Activated naive CD4-positive, alpha-beta T cell treated with anti-CD3 and anti-CD28 coated beads, Interleukin-2, amount 10 ng/mL, durations not matched to agents 7 days and 5 days (primary cell): ENCODE measurements at regions not wholly inside any gene's neighbourhood (a gene's known extent, or its start where the extent isn't known, plus 50 kb on each side); places are given as distances from the start of the nearest gene placed in this dataset.
"Not testable (repeated sequence)": the region's sequence is repeated elsewhere in the genome, so short reads cannot be mapped to it uniquely, and the experiment has no call there.

Source experiments
- CTCF ChIA-PET: fragments of 350-600 bp; sonication (Branson Sonifier 250); formaldehyde crosslinking; loops from one replicate; lab custom pipeline; 2021; ENCODE audit warnings: antibody characterized with exemption; lab: Charles Lee
- DNase-seq: peaks from one replicate; pipeline ENCODE4 v3.0.0-alpha.2; 2020
- H3K27ac Mint-ChIP-seq: one replicate; pipeline ENCODE4 v1.8.0; 2021; ENCODE audit warnings: mild to moderate bottlenecking, moderate library complexity, mixed read lengths
- H3K27me3 Mint-ChIP-seq: one replicate; pipeline ENCODE4 v1.8.0; 2021; ENCODE audit warnings: mild to moderate bottlenecking, mixed read lengths
- H3K36me3 Mint-ChIP-seq: one replicate; pipeline ENCODE4 v1.8.0; 2021; ENCODE audit warnings: mixed read lengths
- H3K4me1 Mint-ChIP-seq: one replicate; pipeline ENCODE4 v1.8.0; 2021; ENCODE audit warnings: mixed read lengths
- H3K4me3 Mint-ChIP-seq: one replicate; pipeline ENCODE4 v1.8.0; 2021; ENCODE audit warnings: mild to moderate bottlenecking, moderate library complexity, mixed read lengths
- H3K9me3 Mint-ChIP-seq: one replicate; pipeline ENCODE4 v1.8.0; 2021; ENCODE audit warnings: mixed read lengths

- Mint-ChIP-seq H3K27ac (no peak overlapping the region), H3K9me3 (no peaks in the 10 kb centered on the region), H3K4me1 (no peaks in the 10 kb centered on the region), H3K36me3 (no peaks in the 10 kb centered on the region), H3K4me3 (no peak overlapping the region), H3K27me3 (no peaks in the 10 kb centered on the region)
- CTCF ChIA-PET: no interaction called here
- DNase-seq: no peak
These were observed 200.3 kb downstream of the ZNF621 start for GRCh38 chr3:40725031-40725430.

GRCh38 chr3:40731445-40731844 lies 206.7 kb downstream of the ZNF621 start:
- Mint-ChIP-seq H3K4me1 (no peaks in the 10 kb centered on the region), H3K27ac (no peak overlapping the region), H3K27me3 (peaks cover 3% of the 10 kb centered on the region), H3K36me3 (no peaks in the 10 kb centered on the region), H3K4me3 (no peak overlapping the region), H3K9me3 (peaks cover 3% of the 10 kb centered on the region)
- no peak for DNase-seq
- CTCF ChIA-PET: interaction anchor here (0.7 kb wide), 1 partner anchor 397 kb away, joined by 3 read pairs; no protein-coding TSS in a partner anchor

GRCh38 chr3:40736943-40737342 lies 212.2 kb downstream of the ZNF621 start:
- Mint-ChIP-seq H3K9me3 (no peaks in the 10 kb centered on the region), H3K27me3 (peaks cover 4% of the 10 kb centered on the region), H3K27ac (no peak overlapping the region), H3K36me3 (no peaks in the 10 kb centered on the region), H3K4me3 (no peak overlapping the region), H3K4me1 (no peaks in the 10 kb centered on the region)
- CTCF ChIA-PET: no interaction called here
- DNase-seq: no peak

GRCh38 chr3:40737343-40737742 lies 212.6 kb downstream of the ZNF621 start:
- no peak for DNase-seq
- H3K27me3 Mint-ChIP-seq: peaks cover 4% of the 10 kb centered on the region
- no peak overlapping the region for H3K4me3 Mint-ChIP-seq
- H3K27ac Mint-ChIP-seq: no peak overlapping the region
- H3K9me3 Mint-ChIP-seq: no peaks in the 10 kb centered on the region
- H3K36me3 Mint-ChIP-seq: no peaks in the 10 kb centered on the region
- H3K4me1 Mint-ChIP-seq: no peaks in the 10 kb centered on the region
- CTCF ChIA-PET: no interaction called here

GRCh38 chr3:40739971-40740370 lies 215.2 kb downstream of the ZNF621 start:
- Mint-ChIP-seq H3K4me3 (no peak overlapping the region), H3K27me3 (peaks cover 4% of the 10 kb centered on the region), H3K9me3 (no peaks in the 10 kb centered on the region), H3K4me1 (no peaks in the 10 kb centered on the region), H3K36me3 (no peaks in the 10 kb centered on the region), H3K27ac (no peak overlapping the region)
- no peak for DNase-seq
- CTCF ChIA-PET: no interaction called here

- Mint-ChIP-seq H3K4me3 (no peak overlapping the region), H3K36me3 (no peaks in the 10 kb centered on the region), H3K27ac (no peak overlapping the region), H3K27me3 (peaks cover 12% of the 10 kb centered on the region), H3K9me3 (no peaks in the 10 kb centered on the region), H3K4me1 (no peaks in the 10 kb centered on the region)
- no peak for DNase-seq
- CTCF ChIA-PET: no interaction called here
These were observed 217.0 kb downstream of the ZNF621 start for GRCh38 chr3:40741729-40742128.

GRCh38 chr3:40745381-40746106 lies 220.8 kb downstream of the ZNF621 start:
- H3K4me1 Mint-ChIP-seq: no peaks in the 10 kb centered on the region
- H3K4me3 Mint-ChIP-seq: no peak overlapping the region
- H3K36me3 Mint-ChIP-seq: no peaks in the 10 kb centered on the region
- no peaks in the 10 kb centered on the region for H3K9me3 Mint-ChIP-seq
- H3K27me3 Mint-ChIP-seq: peaks cover 19% of the 10 kb centered on the region
- no peak overlapping the region for H3K27ac Mint-ChIP-seq
- no peak for DNase-seq
- CTCF ChIA-PET: no interaction called here

- H3K9me3 Mint-ChIP-seq: no peaks in the 10 kb centered on the region
- no peaks in the 10 kb centered on the region for H3K36me3 Mint-ChIP-seq
These were observed 226.9 kb downstream of the ZNF621 start for GRCh38 chr3:40751666-40752065.

GRCh38 chr3:40752492-40752891 lies 227.7 kb downstream of the ZNF621 start:
- H3K9me3 Mint-ChIP-seq: no peaks in the 10 kb centered on the region
- H3K4me1 Mint-ChIP-seq: no peaks in the 10 kb centered on the region
- no peaks in the 10 kb centered on the region for H3K36me3 Mint-ChIP-seq

More at GRCh38 chr3:40751666-40752065, 226.9 kb downstream of the ZNF621 start:
- CTCF ChIA-PET: no interaction called here
- no peaks in the 10 kb centered on the region for H3K4me1 Mint-ChIP-seq
- DNase-seq: no peak
- H3K4me3 Mint-ChIP-seq: no peak overlapping the region
- peaks cover 12% of the 10 kb centered on the region for H3K27me3 Mint-ChIP-seq
- H3K27ac Mint-ChIP-seq: no peak overlapping the region

GRCh38 chr3:40753291-40753770 lies 228.6 kb downstream of the ZNF621 start:
- Mint-ChIP-seq H3K27me3 (peaks cover 9% of the 10 kb centered on the region), H3K4me1 (no peaks in the 10 kb centered on the region), H3K9me3 (no peaks in the 10 kb centered on the region), H3K4me3 (no peak overlapping the region), H3K27ac (no peak overlapping the region), H3K36me3 (no peaks in the 10 kb centered on the region)
- no peak for DNase-seq
- CTCF ChIA-PET: no interaction called here

More at GRCh38 chr3:40752492-40752891, 227.7 kb downstream of the ZNF621 start:
- no peak for DNase-seq
- CTCF ChIA-PET: no interaction called here
- Mint-ChIP-seq H3K27me3 (peaks cover 10% of the 10 kb centered on the region), H3K4me3 (no peak overlapping the region), H3K27ac (no peak overlapping the region)

- no peak overlapping the region for H3K4me3 Mint-ChIP-seq
- H3K27me3 Mint-ChIP-seq: peaks cover 9% of the 10 kb centered on the region
- H3K4me1 Mint-ChIP-seq: no peaks in the 10 kb centered on the region
- H3K36me3 Mint-ChIP-seq: no peaks in the 10 kb centered on the region
- no peak for DNase-seq
- CTCF ChIA-PET: no interaction called here
- no peak overlapping the region for H3K27ac Mint-ChIP-seq
- no peaks in the 10 kb centered on the region for H3K9me3 Mint-ChIP-seq
These were observed 229.2 kb downstream of the ZNF621 start for GRCh38 chr3:40753951-40754350.

- CTCF ChIA-PET: no interaction called here
- H3K4me3 Mint-ChIP-seq: no peak overlapping the region
- no peaks in the 10 kb centered on the region for H3K36me3 Mint-ChIP-seq
- H3K4me1 Mint-ChIP-seq: no peaks in the 10 kb centered on the region
- H3K9me3 Mint-ChIP-seq: no peaks in the 10 kb centered on the region
- no peak for DNase-seq
- no peak overlapping the region for H3K27ac Mint-ChIP-seq
- peaks cover 9% of the 10 kb centered on the region for H3K27me3 Mint-ChIP-seq
These were observed 230.2 kb downstream of the ZNF621 start for GRCh38 chr3:40754994-40755393.

- H3K4me3 Mint-ChIP-seq: no peak overlapping the region
- DNase-seq: no peak
- no peak overlapping the region for H3K27ac Mint-ChIP-seq
- H3K4me1 Mint-ChIP-seq: no peaks in the 10 kb centered on the region
- H3K36me3 Mint-ChIP-seq: no peaks in the 10 kb centered on the region
- H3K27me3 Mint-ChIP-seq: peaks cover 5% of the 10 kb centered on the region
- CTCF ChIA-PET: no interaction called here
- no peaks in the 10 kb centered on the region for H3K9me3 Mint-ChIP-seq
These were observed 231.7 kb downstream of the ZNF621 start for GRCh38 chr3:40756500-40756899.

- DNase-seq, H3K27ac Mint-ChIP-seq, H3K4me3 Mint-ChIP-seq, H3K27me3 Mint-ChIP-seq, CTCF ChIA-PET, H3K4me1 Mint-ChIP-seq, H3K9me3 Mint-ChIP-seq, H3K36me3 Mint-ChIP-seq: not testable (repeated sequence)
These were observed 238.0 kb downstream of the ZNF621 start for GRCh38 chr3:40762771-40763170.

GRCh38 chr3:40763807-40764206 lies 239.0 kb downstream of the ZNF621 start:
- CTCF ChIA-PET: no interaction called here
- DNase-seq: no peak
- Mint-ChIP-seq H3K36me3 (no peaks in the 10 kb centered on the region), H3K4me3 (no peak overlapping the region), H3K27ac (no peak overlapping the region), H3K9me3 (no peaks in the 10 kb centered on the region), H3K4me1 (no peaks in the 10 kb centered on the region), H3K27me3 (no peaks in the 10 kb centered on the region)
